Endothelial cell of umbilical vein (primary cell): ENCODE measurements at regions not wholly inside any gene's neighbourhood (a gene's known extent, or its start where the extent isn't known, plus 50 kb on each side); places are given as distances from the start of the nearest gene placed in this dataset.

ENCODE experiments used
- BruUV-seq: library from RNA; stranded (reverse); fragments of 400-500 nt; replicated peaks from 2 replicates; lab custom pipeline; 2021; lab: Mats Ljungman, UMichigan
- CTCF ChIA-PET: fragments of 300-600, 350-600 bp; sonication (Branson Sonifier 250); formaldehyde crosslinking; loops from one replicate; lab custom pipeline; 2021; ENCODE audit warnings: antibody characterized with exemption, inconsistent platforms; lab: Charles Lee
- POLR2A ChIA-PET: fragments of 300-600, 350-600 bp; sonication (Branson Sonifier 250); formaldehyde crosslinking; loops from one replicate; lab custom pipeline; 2021; ENCODE audit warnings: antibody characterized with exemption, inconsistent platforms; lab: Charles Lee
- DNase-seq: peaks from one replicate; pipeline ENCODE4 v3.0.0-alpha.2; 2011; ENCODE audit warnings: low read depth, low spot score
- FAIRE-seq: peaks from 2 replicates; lab custom pipeline; 2011; peaks lifted over from hg19 to GRCh38; lab: Jason Lieb, UNC
- H2AFZ ChIP-seq: 2 replicates; pipeline ENCODE4 v1.6.0; 2012; ENCODE audit warnings: low read depth, low read length, control low read depth, inconsistent platforms
- H3K27ac ChIP-seq: 2 replicates; pipeline ENCODE4 v1.5.1; 2011; ENCODE audit warnings: low read depth, mild to moderate bottlenecking, control low read depth, low read length, moderate library complexity; ENCODE audit not compliant: insufficient read depth
- H3K27me3 ChIP-seq, 2 experiments: 2 replicates each; pipeline versions ENCODE4 v1.6.0 to v1.6.1; 2011; ENCODE audit warnings: low read length in 2 of 2, mixed read lengths in 1 of 2; ENCODE audit not compliant: control insufficient read depth in 2 of 2, insufficient read depth in 2 of 2
- H3K36me3 ChIP-seq, 2 experiments: 2 replicates in 1 of 2; 3 replicates in 1 of 2; pipeline ENCODE4 v1.5.1; 2011; ENCODE audit warnings: low read length in 2 of 2, mild to moderate bottlenecking in 1 of 2, moderate library complexity in 1 of 2; ENCODE audit not compliant: control insufficient read depth in 2 of 2, insufficient read depth in 2 of 2; ENCODE audit errors: extremely low read depth in 1 of 2
- H3K4me1 ChIP-seq: 3 replicates; pipeline ENCODE4 v1.5.1; 2011; ENCODE audit warnings: mild to moderate bottlenecking, low read length; ENCODE audit not compliant: control insufficient read depth, insufficient read depth; ENCODE audit errors: extremely low read depth
- H3K4me2 ChIP-seq: 2 replicates; pipeline ENCODE4 v1.6.1; 2011; ENCODE audit warnings: low read length, control low read depth, mixed read lengths; ENCODE audit not compliant: insufficient read depth
- H3K4me3 ChIP-seq, 3 experiments: fragments of 200-600 bp in 1 of 3; sonication (generic), shearing (Covaris generic) in 1 of 3; replicated peaks in 1 of 3; 2 replicates each; pipeline ENCODE4 v1.5.1; 2011 to 2016; ENCODE audit warnings: control low read depth in 3 of 3, low read length in 3 of 3, mild to moderate bottlenecking in 2 of 3, inconsistent platforms in 1 of 3, low read depth in 1 of 3, moderate library complexity in 1 of 3; ENCODE audit not compliant: insufficient read depth in 1 of 3
- H3K79me2 ChIP-seq: 2 replicates; pipeline ENCODE4 v1.6.0; 2012; ENCODE audit warnings: low read length, inconsistent platforms; ENCODE audit not compliant: control insufficient read depth, insufficient read depth
- H3K9ac ChIP-seq: replicated peaks from 2 replicates; pipeline ENCODE3; 2011; ENCODE audit warnings: low read length, control low read depth; ENCODE audit not compliant: insufficient read depth; ENCODE audit errors: extremely low read depth
- H3K9me1 ChIP-seq: replicated peaks from 3 replicates; pipeline ENCODE4 v1.6.0; 2011; ENCODE audit warnings: mild to moderate bottlenecking, low read length; ENCODE audit not compliant: control insufficient read depth, insufficient read depth; ENCODE audit errors: extremely low read depth
- H3K9me3 ChIP-seq: replicated peaks from 2 replicates; pipeline ENCODE4 v1.5.1; 2012; ENCODE audit warnings: low read length, inconsistent platforms; ENCODE audit not compliant: control insufficient read depth, insufficient read depth
- H4K20me1 ChIP-seq: replicated peaks from 2 replicates; pipeline ENCODE3; 2011; ENCODE audit warnings: mild to moderate bottlenecking, low read length; ENCODE audit not compliant: control insufficient read depth, insufficient read depth; ENCODE audit errors: extremely low read depth
- CTCF ChIP-seq, 2 donors: IDR thresholded peaks; 1 replicate in 1 of 2; 2 replicates in 1 of 2; pipeline ENCODE4 v1.5.1; 2011; ENCODE audit warnings: low read length in 2 of 2, mild to moderate bottlenecking in 2 of 2, moderate library complexity in 2 of 2, control low read depth in 1 of 2, inconsistent platforms in 1 of 2, low read depth in 1 of 2; ENCODE audit not compliant: insufficient read depth in 1 of 2; ENCODE audit errors: extremely low read depth in 1 of 2
- EZH2 ChIP-seq: IDR thresholded peaks from 2 replicates; pipeline ENCODE4 v1.6.1; 2012; ENCODE audit warnings: borderline replicate concordance, low read depth, mild to moderate bottlenecking, moderate library complexity, low read length, inconsistent platforms; ENCODE audit not compliant: severe bottlenecking
- FOS ChIP-seq: IDR thresholded peaks from 2 replicates; pipeline ENCODE4 v1.6.1; 2011; ENCODE audit warnings: mild to moderate bottlenecking, low read length, moderate library complexity, borderline replicate concordance; ENCODE audit not compliant: insufficient read depth
- GATA2 ChIP-seq: IDR thresholded peaks from 2 replicates; pipeline ENCODE4 v1.7.0; 2011; ENCODE audit warnings: low read depth, mild to moderate bottlenecking, moderate library complexity, mixed read lengths, low read length; ENCODE audit not compliant: insufficient read length, insufficient read depth
- JUN ChIP-seq: IDR thresholded peaks from 2 replicates; pipeline ENCODE4 v1.6.1; 2011; ENCODE audit warnings: borderline replicate concordance, low read depth; ENCODE audit not compliant: insufficient read length, insufficient read depth
- MAX ChIP-seq: IDR thresholded peaks from 2 replicates; pipeline ENCODE4 v1.6.1; 2011; ENCODE audit not compliant: insufficient read depth, insufficient read length
- MYC ChIP-seq: IDR thresholded peaks from one replicate; pipeline ENCODE4 v1.6.1; 2011; ENCODE audit warnings: mild to moderate bottlenecking, low read depth, low read length
- POLR2A ChIP-seq: IDR thresholded peaks from 2 replicates; pipeline ENCODE4 v1.6.1; 2012; ENCODE audit warnings: low read depth, mild to moderate bottlenecking, control low read depth, low read length
- POLR2AphosphoS5 ChIP-seq: IDR thresholded peaks from 2 replicates; pipeline ENCODE4 v1.6.1; 2012; ENCODE audit warnings: low read depth, mild to moderate bottlenecking, control low read depth, low read length, moderate library complexity; ENCODE audit not compliant: insufficient read depth
- dilution Hi-C: fragments of 300-500 bp; cut with MboI; formaldehyde crosslinking; loops from one replicate; pipeline ENCODE4 v1.15.0; 2019; ENCODE audit warnings: low sequenced_read_pairs; ENCODE audit not compliant: extremely low pct_ligation_motif_present
- intact Hi-C: fragments of 100-400 bp; cut with micrococcal nuclease; formaldehyde crosslinking; loops from one replicate; pipeline ENCODE4 v1.10.0; 2022

GRCh38 chr6:139919107-139920026, 544.9 kb upstream of the CITED2 start:
- no peak for TF ChIP-seq POLR2AphosphoS5
- TF ChIP-seq POLR2A: no peak
- no peak for TF ChIP-seq EZH2
- TF ChIP-seq GATA2: no peak
- no peak for TF ChIP-seq FOS
- no peak for TF ChIP-seq MYC
- TF ChIP-seq MAX: no peak
- no peak for TF ChIP-seq JUN
- no peak for TF ChIP-seq CTCF (IDR thresholded peaks at IDR 0.05; ENCODE audit: extremely low read depth in 1 of 2, insufficient read depth in 1 of 2, low read depth in 1 of 2, low read length in 2 of 2)
- H3K27ac ChIP-seq: no peak overlapping the region
- H3K4me1 ChIP-seq: no peaks in the 10 kb centered on the region
- no peaks in the 10 kb centered on the region for H4K20me1 ChIP-seq
- ChIA-PET POLR2A (no interaction called here), CTCF (no interaction called here)
- H3K9ac ChIP-seq: no peak overlapping the region
- BruUV-seq: no TSS peak
- H3K79me2 ChIP-seq: no peaks in the 10 kb centered on the region
- no peaks in the 10 kb centered on the region for H3K27me3 ChIP-seq
- no peak overlapping the region for H2AFZ ChIP-seq
- no peaks in the 10 kb centered on the region for H3K9me3 ChIP-seq
- H3K36me3 ChIP-seq: no peaks in the 10 kb centered on the region
- intact Hi-C loops: no loop called here
- H3K4me2 ChIP-seq: no peak overlapping the region
- dilution Hi-C loops: no loop called here
- no peak overlapping the region for H3K4me3 ChIP-seq
- DNase-seq (no peak), FAIRE-seq (no peak)
- H3K9me1 ChIP-seq: no peaks in the 10 kb centered on the region
